WTC11 (cell line): ENCODE measurements at regions not wholly inside any gene's neighbourhood (a gene's known extent, or its start where the extent isn't known, plus 50 kb on each side); places are given as distances from the start of the nearest gene placed in this dataset.

Source experiments
- ATAC-seq: fragments of 200-7000 bp; cut with Tn5 transposase; 2 replicates; pipeline ENCODE4 v1.10.0; 2021; ENCODE audit warnings: mild to moderate bottlenecking, moderate library complexity
- CTCF ChIA-PET: fragments of 300-600 bp; sonication (Branson Sonifier 250); formaldehyde crosslinking; loops from one replicate; lab custom pipeline; 2021; ENCODE audit warnings: antibody characterized with exemption; lab: Charles Lee
- POLR2A ChIA-PET: fragments of 350-600 bp; sonication (Branson Sonifier 250); formaldehyde crosslinking; loops from one replicate; lab custom pipeline; 2021; ENCODE audit warnings: antibody characterized with exemption; lab: Charles Lee
- DNase-seq: peaks from one replicate; pipeline ENCODE4 v3.0.0; 2021; ENCODE audit warnings: low spot score
- H3K27ac Mint-ChIP-seq: 2 replicates; pipeline ENCODE4 v1.8.0; 2021; ENCODE audit warnings: mixed read lengths
- H3K27me3 Mint-ChIP-seq: 2 replicates; pipeline ENCODE4 v1.8.0; 2021; ENCODE audit warnings: low read depth, mild to moderate bottlenecking, moderate library complexity, mixed read lengths
- H3K36me3 Mint-ChIP-seq: 2 replicates; pipeline ENCODE4 v1.8.0; 2021; ENCODE audit warnings: mixed read lengths
- H3K4me1 Mint-ChIP-seq: 2 replicates; pipeline ENCODE4 v1.8.0; 2022; ENCODE audit warnings: mixed read lengths
- H3K4me3 Mint-ChIP-seq: 2 replicates; pipeline ENCODE4 v1.8.0; 2021; ENCODE audit warnings: mild to moderate bottlenecking, moderate library complexity, mixed read lengths
- H3K9me3 Mint-ChIP-seq: 2 replicates; pipeline ENCODE4 v1.8.0; 2021; ENCODE audit warnings: mixed read lengths
- CREB1 ChIP-seq: sonication (generic); formaldehyde crosslinking; IDR thresholded peaks from 2 replicates; pipeline ENCODE4 v1.8.0; 2023; ENCODE audit warnings: mild to moderate bottlenecking, missing genetic modification reagents
- E2F4 ChIP-seq: sonication (generic); formaldehyde crosslinking; IDR thresholded peaks from 2 replicates; pipeline ENCODE4 v1.8.1; 2022; ENCODE audit warnings: low read depth, mild to moderate bottlenecking, moderate library complexity, missing genetic modification reagents, borderline replicate concordance
- EMX1 ChIP-seq: fragments of 250-450 bp; sonication (Bioruptor Pico); IDR thresholded peaks from 2 replicates; pipeline ENCODE4 v1.8.0; 2021; ENCODE audit warnings: mild to moderate bottlenecking
- FOXK1 ChIP-seq: sonication (generic); formaldehyde crosslinking; IDR thresholded peaks from 2 replicates; pipeline ENCODE4 v1.8.0; 2022; ENCODE audit warnings: mild to moderate bottlenecking, moderate library complexity, missing genetic modification reagents
- FOXP1 ChIP-seq: sonication (generic); formaldehyde crosslinking; IDR thresholded peaks from 2 replicates; pipeline ENCODE4 v1.8.0; 2022; ENCODE audit warnings: missing genetic modification reagents, mild to moderate bottlenecking, moderate library complexity, borderline replicate concordance
- FOXP4 ChIP-seq: sonication (generic); formaldehyde crosslinking; IDR thresholded peaks from 2 replicates; pipeline ENCODE4 v1.8.0; 2022; ENCODE audit warnings: mild to moderate bottlenecking, missing genetic modification reagents
- GRHL2 ChIP-seq: fragments of 250-450 bp; sonication (Bioruptor Pico); IDR thresholded peaks from 2 replicates; pipeline ENCODE4 v1.8.0; 2022; ENCODE audit warnings: mild to moderate bottlenecking, moderate library complexity; ENCODE audit not compliant: insufficient replicate concordance, severe bottlenecking
- GTF2I ChIP-seq: fragments of 250-450 bp; sonication (Bioruptor Pico); conservative IDR thresholded peaks from 2 replicates; pipeline ENCODE4 v1.4.0; 2021; ENCODE audit warnings: mild to moderate bottlenecking
- HMGA2 ChIP-seq: fragments of 250-450 bp; sonication (Bioruptor Pico); IDR thresholded peaks from 2 replicates; pipeline ENCODE4 v1.4.0; 2021; ENCODE audit warnings: mild to moderate bottlenecking, moderate library complexity
- HMGXB4 ChIP-seq: sonication (generic); formaldehyde crosslinking; IDR thresholded peaks from 2 replicates; pipeline ENCODE4 v1.8.1; 2023; ENCODE audit warnings: mild to moderate bottlenecking, moderate library complexity, missing genetic modification reagents
- IRF1 ChIP-seq: sonication (generic); formaldehyde crosslinking; IDR thresholded peaks from 2 replicates; pipeline ENCODE4 v1.8.0; 2023; ENCODE audit warnings: missing genetic modification reagents
- KAT7 ChIP-seq: sonication (generic); formaldehyde crosslinking; IDR thresholded peaks from 2 replicates; pipeline ENCODE4 v1.8.1; 2023; ENCODE audit warnings: missing genetic modification reagents, mild to moderate bottlenecking, borderline replicate concordance
- MAX ChIP-seq: sonication (generic); formaldehyde crosslinking; IDR thresholded peaks from 2 replicates; pipeline ENCODE4 v1.8.0; 2022; ENCODE audit warnings: mild to moderate bottlenecking, missing genetic modification reagents
- MLX ChIP-seq: sonication (generic); formaldehyde crosslinking; IDR thresholded peaks from 2 replicates; pipeline ENCODE4 v1.8.1; 2023; ENCODE audit warnings: mild to moderate bottlenecking, missing genetic modification reagents, moderate library complexity
- MXD4 ChIP-seq: fragments of 250-450 bp; sonication (Bioruptor Pico); IDR thresholded peaks from 2 replicates; pipeline ENCODE4 v1.8.0; 2021; ENCODE audit warnings: mild to moderate bottlenecking, moderate library complexity, borderline replicate concordance
- NFATC4 ChIP-seq: fragments of 250-450 bp; sonication (Bioruptor Pico); IDR thresholded peaks from 2 replicates; pipeline ENCODE4 v1.9.0; 2021; ENCODE audit warnings: mild to moderate bottlenecking
- RORB ChIP-seq: fragments of 250-450 bp; sonication (Bioruptor Pico); IDR thresholded peaks from 2 replicates; pipeline ENCODE4 v1.9.0; 2021; ENCODE audit warnings: mild to moderate bottlenecking
- SMAD3 ChIP-seq: sonication (generic); formaldehyde crosslinking; IDR thresholded peaks from 2 replicates; pipeline ENCODE4 v1.8.0; 2022; ENCODE audit warnings: missing genetic modification reagents, mild to moderate bottlenecking, borderline replicate concordance
- USF2 ChIP-seq: sonication (generic); formaldehyde crosslinking; IDR thresholded peaks from 2 replicates; pipeline ENCODE4 v1.8.1; 2023; ENCODE audit warnings: mild to moderate bottlenecking, missing genetic modification reagents, moderate library complexity
- ZNF121 ChIP-seq: sonication (generic); formaldehyde crosslinking; IDR thresholded peaks from 2 replicates; pipeline ENCODE4 v1.8.0; 2023; ENCODE audit warnings: missing genetic modification reagents
- ZNF396 ChIP-seq: fragments of 250-450 bp; sonication (Bioruptor Pico); IDR thresholded peaks from 2 replicates; pipeline ENCODE4 v1.8.0; 2021; ENCODE audit warnings: mild to moderate bottlenecking, moderate library complexity, borderline replicate concordance

- TF ChIP-seq HMGA2 (CRISPR knock-in tag), result no peak
- no peak for TF ChIP-seq SMAD3 (CRISPR knock-in tag)
- no peak for TF ChIP-seq EMX1 (CRISPR knock-in tag)
These were observed 346.7 kb downstream of the RND3 start (continued) for GRCh38 chr2:150140777-150141176.

- no peak overlapping the region for H3K27ac Mint-ChIP-seq
- peaks cover 23% of the 10 kb centered on the region for H3K4me1 Mint-ChIP-seq
- no peak for DNase-seq
- no peaks in the 10 kb centered on the region for H3K27me3 Mint-ChIP-seq
- H3K9me3 Mint-ChIP-seq, result no peaks in the 10 kb centered on the region
- POLR2A ChIA-PET, result no interaction called here
- no peak overlapping the region for H3K4me3 Mint-ChIP-seq
- no peak for TF ChIP-seq USF2
- no peak for TF ChIP-seq ZNF121 (CRISPR knock-in tag)
- no peak for TF ChIP-seq GTF2I (CRISPR knock-in tag)
- no peak for TF ChIP-seq NFATC4 (CRISPR knock-in tag)
- no peak for TF ChIP-seq GRHL2 (CRISPR knock-in tag)
- no peak for TF ChIP-seq FOXK1 (CRISPR knock-in tag)
- no peak for TF ChIP-seq HMGA2 (CRISPR knock-in tag)
- no peak for TF ChIP-seq E2F4 (CRISPR knock-in tag)
- TF ChIP-seq KAT7, result no peak
- TF ChIP-seq HMGXB4 (CRISPR knock-in tag), result no peak
- TF ChIP-seq RORB (CRISPR knock-in tag), result no peak
- H3K36me3 Mint-ChIP-seq, result no peaks in the 10 kb centered on the region
- CTCF ChIA-PET, result no interaction called here
- ATAC-seq, result no peak
These were observed 348.9 kb downstream of the RND3 start for GRCh38 chr2:150138587-150138986.

GRCh38 chr2:150137338-150138069 is 350.0 kb downstream of the RND3 start:
- Mint-ChIP-seq H3K9me3 (no peaks in the 10 kb centered on the region), H3K4me1 (peaks cover 25% of the 10 kb centered on the region), H3K27me3 (no peaks in the 10 kb centered on the region), H3K36me3 (no peaks in the 10 kb centered on the region), H3K27ac (no peak overlapping the region), H3K4me3 (no peak overlapping the region)
- no peak for ATAC-seq
- TF ChIP-seq MLX (CRISPR knock-in tag), result no peak
- TF ChIP-seq FOXP1 (CRISPR knock-in tag), result no peak
- TF ChIP-seq MXD4 (CRISPR knock-in tag), result no peak
- TF ChIP-seq ZNF396 (CRISPR knock-in tag), result no peak
- no peak for TF ChIP-seq ZNF121 (CRISPR knock-in tag)
- no peak for TF ChIP-seq IRF1
- TF ChIP-seq MAX (CRISPR knock-in tag), result no peak
- no peak for TF ChIP-seq CREB1
- TF ChIP-seq FOXP4 (CRISPR knock-in tag), result no peak
- POLR2A ChIA-PET, result no interaction called here
- CTCF ChIA-PET, result no interaction called here
- no peak for DNase-seq
